Hematopoietic multipotent progenitor cell treated with erythropoietin and hydrocortisone succinate and interleukin-3 and kit ligand, for 8 days (in vitro differentiated cells): ENCODE measurements at regions not wholly inside any gene's neighbourhood (a gene's known extent, or its start where the extent isn't known, plus 50 kb on each side); places are given as distances from the start of the nearest gene placed in this dataset.

Experiments
- DNase-seq: peaks from one replicate; pipeline ENCODE4 v3.0.0-alpha.2; 2015

- DNase-seq, result no peak
Measured at GRCh38 chr5:17433406-17433805, 64.6 kb upstream of the TAF11L2 start.

DNA sequence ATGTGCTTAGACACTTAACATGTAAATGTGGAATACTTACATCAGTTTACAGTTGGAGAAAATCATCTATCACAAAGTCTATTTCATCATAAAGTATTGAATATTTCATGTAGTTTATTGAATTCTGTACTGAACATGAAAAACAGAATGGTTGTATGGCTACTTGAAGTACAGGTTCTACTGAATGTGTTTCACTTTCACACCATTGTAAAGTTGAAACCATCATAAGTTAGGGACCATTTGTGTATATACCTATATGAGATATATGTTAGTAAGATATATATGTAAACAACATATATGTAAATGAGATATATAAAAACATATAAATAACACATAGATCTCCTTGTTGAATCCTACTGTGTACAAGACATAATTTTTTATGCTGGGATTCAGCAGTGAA, 63.0 kb upstream of the TAF11L2 start:
- no peak for DNase-seq

GRCh38 chr5:17436350-17436749, 61.7 kb upstream of the TAF11L2 start:
- no peak for DNase-seq

GRCh38 chr5:17436761-17437221, 61.2 kb upstream of the TAF11L2 start:
- no peak for DNase-seq

- DNase-seq, result no peak
Measured at GRCh38 chr5:17438027-17438426, 60.0 kb upstream of the TAF11L2 start.

DNA sequence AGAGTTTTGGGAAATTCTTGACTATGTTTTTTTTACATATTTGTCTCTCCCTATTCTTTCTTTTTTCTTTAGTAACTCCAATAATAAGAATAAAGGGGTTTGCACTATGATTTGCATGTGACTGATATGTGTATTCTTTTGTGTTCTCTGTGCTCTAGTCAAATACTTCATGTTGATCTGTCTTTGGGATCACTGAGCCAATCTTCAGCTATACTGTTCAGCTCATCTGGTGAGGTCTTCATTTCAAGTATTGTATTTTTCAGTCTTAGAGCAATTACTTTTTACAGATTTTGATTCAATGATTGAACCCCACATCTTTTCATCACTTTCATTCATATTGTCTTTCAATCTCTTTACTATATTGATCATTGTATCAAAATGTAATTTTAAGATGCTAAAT, 58.1 kb upstream of the TAF11L2 start:
- DNase-seq, result no peak

DNA sequence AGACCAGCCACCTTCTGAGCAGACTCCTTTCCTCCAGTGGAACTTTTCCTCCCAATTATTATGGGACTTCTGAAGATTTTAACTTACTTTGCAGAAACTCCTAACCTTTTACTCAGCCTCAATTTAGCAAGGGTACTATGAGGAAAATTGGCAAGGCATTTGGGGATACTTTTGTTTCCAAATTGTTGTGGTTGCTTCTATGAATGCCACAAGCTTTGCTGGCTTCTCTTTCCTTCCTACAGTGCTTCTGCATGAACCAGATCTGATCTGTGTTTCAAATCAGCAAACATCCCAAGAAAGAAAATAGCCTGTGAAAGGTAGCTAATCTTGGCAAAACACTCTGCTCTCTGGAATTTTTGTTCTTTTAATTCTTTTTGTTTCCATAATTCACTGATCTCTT, 57.3 kb upstream of the TAF11L2 start:
- no peak for DNase-seq

DNA sequence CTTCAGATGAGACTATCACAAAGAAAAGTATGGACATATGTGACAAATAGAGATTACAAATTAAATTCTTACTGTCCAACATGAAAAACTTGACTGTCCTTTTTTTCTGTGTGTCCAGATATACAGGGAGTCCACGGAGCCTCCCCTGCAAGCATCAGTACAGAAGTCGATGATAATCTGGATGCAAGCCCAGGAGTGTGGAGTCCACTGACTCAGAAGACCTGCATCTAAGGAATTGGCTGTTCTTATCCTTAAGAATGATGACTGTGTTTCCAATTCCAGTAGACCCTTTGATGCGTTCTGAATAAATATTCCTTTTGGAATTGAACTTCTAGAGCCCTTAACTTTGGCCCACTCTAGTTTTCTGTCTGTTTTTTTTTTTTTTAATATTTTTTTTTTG, 56.7 kb upstream of the TAF11L2 start:
- DNase-seq, result no peak

- DNase-seq, result no peak
Measured at GRCh38 chr5:17443333-17444130, 54.5 kb upstream of the TAF11L2 start.

- no peak for DNase-seq
Measured at GRCh38 chr5:17444496-17444895, 53.5 kb upstream of the TAF11L2 start.

DNA sequence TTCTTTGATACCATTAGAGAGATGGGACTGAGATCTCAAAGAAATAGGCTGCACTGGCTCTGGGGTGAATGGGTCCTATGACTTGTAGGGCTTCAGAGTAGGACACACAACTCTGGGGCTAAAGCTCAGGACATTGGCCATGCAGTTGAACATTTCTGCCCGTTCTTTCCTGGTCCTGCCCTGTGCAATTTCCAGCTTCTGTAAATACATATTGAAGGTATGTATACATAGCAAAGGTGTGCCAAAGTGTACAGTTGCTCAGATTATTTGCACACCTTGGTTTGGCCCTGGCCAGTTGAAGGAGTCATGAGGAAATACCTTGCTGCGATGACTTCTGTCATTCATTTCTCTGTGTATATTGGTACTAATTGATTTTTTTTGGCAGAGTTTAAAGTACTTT, 52.8 kb upstream of the TAF11L2 start:
- no peak for DNase-seq
